ENCODE measurements at regions not wholly inside any gene's neighbourhood (a gene's known extent, or its start where the extent isn't known, plus 50 kb on each side); places are given as distances from the start of the nearest gene placed in this dataset.

DNA sequence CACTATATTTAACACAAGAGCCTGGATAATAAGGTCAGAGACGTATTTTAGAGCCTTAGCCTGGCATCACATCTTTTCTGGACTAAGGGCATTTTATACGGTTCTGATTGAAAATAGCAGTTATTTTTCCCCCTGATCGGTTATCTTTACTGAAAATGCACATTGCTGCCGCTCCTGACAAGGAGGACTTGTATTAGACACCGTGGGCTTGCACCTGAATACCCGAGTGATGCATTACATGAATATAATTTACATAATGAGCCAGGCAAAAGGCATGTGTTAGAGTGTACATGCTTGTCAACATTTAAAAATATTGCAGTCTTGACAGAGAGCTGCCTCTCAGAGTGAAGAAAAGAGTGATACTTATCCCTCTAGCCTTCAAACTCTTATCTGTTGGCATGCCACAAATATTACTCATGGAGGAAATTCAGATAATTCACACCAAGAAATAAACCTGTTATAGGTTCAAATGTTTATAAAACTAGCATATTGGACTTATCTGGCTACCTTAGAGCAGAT, 470.5 kb upstream of the ETAA1 start:
- H3K9me3 Mint-ChIP-seq, result no peaks in the 10 kb centered on the region
- intact Hi-C loops (cut with micrococcal nuclease), result no loop called here

DNA sequence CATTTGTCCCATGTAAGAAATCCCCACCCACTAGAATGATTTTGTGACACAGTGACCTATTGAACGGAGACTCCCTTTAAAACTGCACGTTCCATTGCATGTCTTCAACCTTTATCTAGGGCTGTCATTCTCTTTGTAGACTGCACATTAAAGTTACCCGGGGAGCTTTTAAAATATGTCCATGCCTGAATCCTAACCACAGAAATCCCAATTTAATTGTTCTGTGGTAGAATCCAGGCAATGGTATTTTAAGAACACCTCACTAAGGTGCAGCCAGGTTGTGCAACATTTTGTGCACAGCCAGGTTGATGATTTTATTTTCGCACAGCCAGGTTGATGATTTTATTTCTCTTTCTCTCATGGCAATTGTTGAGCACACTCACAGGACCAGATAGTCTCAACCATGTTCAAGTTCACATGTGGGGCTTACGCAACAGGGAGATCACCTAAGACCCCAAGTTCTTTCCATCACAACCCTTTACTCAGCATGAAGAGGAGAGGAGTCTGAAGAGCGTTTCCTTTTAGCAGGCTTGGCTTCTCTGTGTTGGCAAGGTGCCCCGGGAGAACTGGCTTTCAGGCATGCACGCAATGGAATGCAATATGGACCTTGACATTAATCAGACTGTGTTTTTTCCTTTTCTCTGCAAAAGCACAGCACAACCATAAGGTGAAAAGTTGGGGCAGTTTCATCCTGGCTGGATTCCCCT, 467.3 kb upstream of the ETAA1 start:
- DNase-seq (no peak), ATAC-seq (no peak)
- Histone ChIP-seq H3K9me3 (ENCODE audit: control insufficient read depth, insufficient read depth, low read length) (no peaks in the 10 kb centered on the region), H3K27me3 (ENCODE audit: control insufficient read depth, insufficient read depth, low read length) (no peaks in the 10 kb centered on the region), H3K4me3 (ENCODE audit: low read length) (no peak overlapping the region), H3K27ac (ENCODE audit: low read length) (no peak overlapping the region), H3K36me3 (ENCODE audit: control insufficient read depth, insufficient read depth, low read length) (no peaks in the 10 kb centered on the region), H3K4me1 (ENCODE audit: control insufficient read depth, insufficient read depth, low read length) (no peaks in the 10 kb centered on the region)
- Mint-ChIP-seq H3K4me3 (no peak overlapping the region), H3K27me3 (ENCODE audit: low read depth in 2 of 2) (no peaks in the 10 kb centered on the region), H3K4me1 (no peaks in the 10 kb centered on the region), H3K27ac (no peak overlapping the region), H3K9me3 (peaks cover 0 to 3% of the 10 kb centered on the region in 2 donors), H3K36me3 (no peaks in the 10 kb centered on the region)
- intact Hi-C loops (cut with micrococcal nuclease), result no loop called here
- WGBS (ENCODE audit: insufficient coverage), result 62% methylated on average over 8 of the region's 8 CpGs
- TF ChIP-seq, protein P1, sequence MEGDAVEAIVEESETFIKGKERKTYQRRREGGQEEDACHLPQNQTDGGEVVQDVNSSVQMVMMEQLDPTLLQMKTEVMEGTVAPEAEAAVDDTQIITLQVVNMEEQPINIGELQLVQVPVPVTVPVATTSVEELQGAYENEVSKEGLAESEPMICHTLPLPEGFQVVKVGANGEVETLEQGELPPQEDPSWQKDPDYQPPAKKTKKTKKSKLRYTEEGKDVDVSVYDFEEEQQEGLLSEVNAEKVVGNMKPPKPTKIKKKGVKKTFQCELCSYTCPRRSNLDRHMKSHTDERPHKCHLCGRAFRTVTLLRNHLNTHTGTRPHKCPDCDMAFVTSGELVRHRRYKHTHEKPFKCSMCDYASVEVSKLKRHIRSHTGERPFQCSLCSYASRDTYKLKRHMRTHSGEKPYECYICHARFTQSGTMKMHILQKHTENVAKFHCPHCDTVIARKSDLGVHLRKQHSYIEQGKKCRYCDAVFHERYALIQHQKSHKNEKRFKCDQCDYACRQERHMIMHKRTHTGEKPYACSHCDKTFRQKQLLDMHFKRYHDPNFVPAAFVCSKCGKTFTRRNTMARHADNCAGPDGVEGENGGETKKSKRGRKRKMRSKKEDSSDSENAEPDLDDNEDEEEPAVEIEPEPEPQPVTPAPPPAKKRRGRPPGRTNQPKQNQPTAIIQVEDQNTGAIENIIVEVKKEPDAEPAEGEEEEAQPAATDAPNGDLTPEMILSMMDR (IDR thresholded peaks at IDR 0.05), result no peak

More for the DNA sequence above, 470.5 kb upstream of the ETAA1 start:
- Mint-ChIP-seq H3K27ac (no peak overlapping the region), H3K27me3 (ENCODE audit: low read depth in 2 of 2) (no peaks in the 10 kb centered on the region), H3K4me3 (no peak overlapping the region), H3K4me1 (no peaks in the 10 kb centered on the region), H3K36me3 (no peaks in the 10 kb centered on the region)
- no peaks in the 10 kb centered on the region for H3K36me3 ChIP-seq (ENCODE audit: control insufficient read depth, insufficient read depth, low read length)
- ATAC-seq (no peak), DNase-seq (no peak)
- H3K4me3 ChIP-seq (ENCODE audit: low read length), result no peak overlapping the region
- no peaks in the 10 kb centered on the region for H3K27me3 ChIP-seq (ENCODE audit: control insufficient read depth, insufficient read depth, low read length)
- H3K27ac ChIP-seq (ENCODE audit: low read length), result no peak overlapping the region
- H3K9me3 ChIP-seq (ENCODE audit: control insufficient read depth, insufficient read depth, low read length), result no peaks in the 10 kb centered on the region
- TF ChIP-seq, protein P1 (IDR thresholded peaks at IDR 0.05), result no peak
- 83% methylated on average over 6 of the region's 6 CpGs for WGBS (ENCODE audit: insufficient coverage)
- H3K4me1 ChIP-seq (ENCODE audit: control insufficient read depth, insufficient read depth, low read length), result no peaks in the 10 kb centered on the region

DNA sequence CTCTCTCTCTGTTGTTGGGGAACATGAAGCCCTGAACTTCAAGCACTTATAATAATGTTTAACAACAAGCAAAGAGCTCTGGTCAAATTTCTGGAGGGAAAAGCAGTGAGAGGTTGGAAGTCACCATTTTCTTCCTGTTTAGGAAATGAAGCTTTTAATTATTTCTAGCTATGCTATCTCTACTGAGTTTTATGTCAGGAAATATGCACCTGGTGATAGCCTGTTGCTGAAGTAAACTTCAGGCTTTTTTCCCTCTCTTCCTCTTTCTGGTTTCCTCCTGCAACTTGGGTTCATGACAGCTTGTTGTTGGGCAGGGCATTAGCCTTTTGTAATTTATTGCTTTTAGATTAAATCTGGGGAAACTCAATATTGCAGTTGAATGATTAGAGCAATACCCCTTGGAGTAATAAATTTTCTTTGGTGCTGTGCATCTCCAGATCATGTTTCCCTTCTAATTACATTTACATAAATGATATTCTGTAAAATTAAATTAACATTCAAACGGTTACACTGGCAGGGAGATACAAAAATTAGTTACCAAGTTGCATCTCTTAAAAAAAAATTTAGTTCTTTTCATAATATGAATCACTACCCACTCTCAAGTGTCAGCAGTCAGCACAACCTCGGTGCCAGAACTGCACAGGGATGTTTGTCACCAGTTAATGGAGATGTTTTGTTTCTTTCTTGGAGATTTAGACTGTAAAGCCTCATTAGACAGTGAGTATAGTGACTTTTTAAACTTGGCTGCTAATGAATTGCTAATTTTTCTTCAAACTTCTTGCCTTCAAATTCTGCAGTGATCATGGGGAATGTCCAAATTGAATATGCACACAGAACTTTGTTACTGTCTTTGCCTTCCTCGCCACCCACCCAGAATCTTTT, 466.6 kb upstream of the ETAA1 start:
- Histone ChIP-seq H3K36me3 (ENCODE audit: control insufficient read depth, insufficient read depth, low read length) (no peaks in the 10 kb centered on the region), H3K4me1 (ENCODE audit: control insufficient read depth, insufficient read depth, low read length) (no peaks in the 10 kb centered on the region), H3K4me3 (ENCODE audit: low read length) (no peak overlapping the region), H3K27me3 (ENCODE audit: control insufficient read depth, insufficient read depth, low read length) (no peaks in the 10 kb centered on the region), H3K9me3 (ENCODE audit: control insufficient read depth, insufficient read depth, low read length) (no peaks in the 10 kb centered on the region), H3K27ac (ENCODE audit: low read length) (no peak overlapping the region)
- no peaks in the 10 kb centered on the region for H3K36me3 Mint-ChIP-seq
- H3K9me3 Mint-ChIP-seq, result peaks cover 0 to 3% of the 10 kb centered on the region in 2 donors
- ATAC-seq, result no peak
- TF ChIP-seq, protein P1 (IDR thresholded peaks at IDR 0.05), result no peak
- no peaks in the 10 kb centered on the region for H3K27me3 Mint-ChIP-seq (ENCODE audit: low read depth in 2 of 2)
- 55% methylated on average over 2 of the region's 3 CpGs for WGBS (ENCODE audit: insufficient coverage)
- no peak overlapping the region for H3K4me3 Mint-ChIP-seq
- no peaks in the 10 kb centered on the region for H3K4me1 Mint-ChIP-seq
- DNase-seq, result no peak
- H3K27ac Mint-ChIP-seq, result no peak overlapping the region
- intact Hi-C loops (cut with micrococcal nuclease), result no loop called here

All from natural killer cell (primary cell).